ENCODE measurements at regions not wholly inside any gene's neighbourhood (a gene's known extent, or its start where the extent isn't known, plus 50 kb on each side); places are given as distances from the start of the nearest gene placed in this dataset.

GRCh38 chr12:43621262-43621661 is 69.3 kb upstream of the ADAMTS20 start:
- no peak for DNase-seq
- H3K4me1 ChIP-seq = no peaks in the 10 kb centered on the region
- TF ChIP-seq EP300 (IDR thresholded peaks at IDR 0.05) (no peak), POLR2A (IDR thresholded peaks at IDR 0.05) (no peak), POLR2AphosphoS5 (IDR thresholded peaks at IDR 0.05) (no peak)
- TF ChIP-seq, protein P1, sequence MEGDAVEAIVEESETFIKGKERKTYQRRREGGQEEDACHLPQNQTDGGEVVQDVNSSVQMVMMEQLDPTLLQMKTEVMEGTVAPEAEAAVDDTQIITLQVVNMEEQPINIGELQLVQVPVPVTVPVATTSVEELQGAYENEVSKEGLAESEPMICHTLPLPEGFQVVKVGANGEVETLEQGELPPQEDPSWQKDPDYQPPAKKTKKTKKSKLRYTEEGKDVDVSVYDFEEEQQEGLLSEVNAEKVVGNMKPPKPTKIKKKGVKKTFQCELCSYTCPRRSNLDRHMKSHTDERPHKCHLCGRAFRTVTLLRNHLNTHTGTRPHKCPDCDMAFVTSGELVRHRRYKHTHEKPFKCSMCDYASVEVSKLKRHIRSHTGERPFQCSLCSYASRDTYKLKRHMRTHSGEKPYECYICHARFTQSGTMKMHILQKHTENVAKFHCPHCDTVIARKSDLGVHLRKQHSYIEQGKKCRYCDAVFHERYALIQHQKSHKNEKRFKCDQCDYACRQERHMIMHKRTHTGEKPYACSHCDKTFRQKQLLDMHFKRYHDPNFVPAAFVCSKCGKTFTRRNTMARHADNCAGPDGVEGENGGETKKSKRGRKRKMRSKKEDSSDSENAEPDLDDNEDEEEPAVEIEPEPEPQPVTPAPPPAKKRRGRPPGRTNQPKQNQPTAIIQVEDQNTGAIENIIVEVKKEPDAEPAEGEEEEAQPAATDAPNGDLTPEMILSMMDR (IDR thresholded peaks at IDR 0.05) = no peak
- no peaks in the 10 kb centered on the region for H3K27me3 ChIP-seq
- H3K27ac ChIP-seq = no peak overlapping the region
- intact Hi-C loops (cut with DNase I; ENCODE audit: low total_unique reads) = no loop called here
- H3K36me3 ChIP-seq = no peaks in the 10 kb centered on the region
- no peak overlapping the region for H3K4me3 ChIP-seq
- no peaks in the 10 kb centered on the region for H3K9me3 ChIP-seq
- WGBS, 5 donors = 62 to 88% (median 71%) methylated on average over 2 of the region's 2 CpGs

DNA sequence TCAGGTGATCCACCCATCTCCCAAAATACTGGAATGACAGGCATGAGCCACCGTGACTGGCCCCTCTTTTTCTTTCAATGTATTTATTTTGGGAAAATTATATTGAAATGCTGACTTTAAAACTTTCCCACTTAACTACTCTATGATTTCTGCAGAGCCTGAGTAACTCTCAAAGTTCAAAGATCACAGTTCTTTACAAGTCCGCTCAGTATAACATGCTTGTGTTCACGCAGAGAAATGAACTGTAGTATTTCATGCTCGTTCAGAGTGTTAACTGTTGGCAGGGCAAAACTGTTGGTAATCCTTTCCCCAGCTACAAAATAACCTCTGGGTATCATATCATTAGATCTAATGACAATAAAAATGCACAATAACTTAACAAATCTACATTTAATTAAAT is 50.7 kb upstream of the ADAMTS20 start:
- Histone ChIP-seq H3K4me3 (no peak overlapping the region), H3K9me3 (no peaks in the 10 kb centered on the region), H3K4me1 (no peaks in the 10 kb centered on the region), H3K27me3 (no peaks in the 10 kb centered on the region), H3K27ac (no peak overlapping the region), H3K36me3 (no peaks in the 10 kb centered on the region)
- DNase-seq = no peak
- WGBS, 5 donors = 53 to 62% (median 59%) methylated on average over 4 of the region's 4 CpGs
- intact Hi-C loops (cut with DNase I; ENCODE audit: low total_unique reads) = no loop called here
- TF ChIP-seq POLR2A (IDR thresholded peaks at IDR 0.05) (no peak), POLR2AphosphoS5 (IDR thresholded peaks at IDR 0.05) (no peak)

Small RNA genes lying in the stretch of these regions (small RNA-seq; reads per million reads assigned to genes)
- gene AC090525.3 = 0 reads per million in 4 donors
